ENCODE measurements at regions not wholly inside any gene's neighbourhood (a gene's known extent, or its start where the extent isn't known, plus 50 kb on each side); places are given as distances from the start of the nearest gene placed in this dataset.

DNA sequence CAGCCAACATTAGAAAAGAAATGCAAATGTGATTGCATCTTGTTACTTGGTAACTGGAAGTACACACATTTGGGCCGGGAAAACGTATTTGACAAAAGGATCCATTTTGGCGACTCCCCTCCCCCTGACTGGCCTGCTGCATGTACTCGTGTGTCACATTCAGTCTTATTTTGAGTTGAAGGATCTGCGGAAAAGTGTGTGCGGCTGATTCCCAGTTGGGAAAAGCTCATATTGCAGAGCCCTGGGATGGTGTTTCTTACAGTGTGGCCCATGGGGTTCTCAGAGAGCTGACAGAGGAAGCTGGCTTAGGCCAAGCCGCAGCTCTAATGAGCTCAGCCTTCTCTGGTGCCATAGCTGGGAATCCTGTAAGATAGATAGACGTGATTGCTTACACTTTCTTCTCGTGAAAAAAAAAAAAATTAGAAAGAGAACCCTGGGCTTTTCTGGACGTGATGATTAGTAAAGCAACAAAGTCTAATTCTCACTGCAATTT lies 170.3 kb upstream of the ARGLU1 start:
- no peaks in the 10 kb centered on the region for H3K27me3 ChIP-seq
- peaks cover 30% of the 10 kb centered on the region for H3K9me3 ChIP-seq
- H3K4me1 ChIP-seq = no peaks in the 10 kb centered on the region
- no peak overlapping the region for H3K4me2 ChIP-seq
- no peaks in the 10 kb centered on the region for H4K20me1 ChIP-seq
- no peaks in the 10 kb centered on the region for H3K36me3 ChIP-seq
- H3K4me3 ChIP-seq = no peak overlapping the region
- no peak overlapping the region for H3K27ac ChIP-seq
- no peak for TF ChIP-seq Cebpa-rat (IDR thresholded peaks at IDR 0.05)
- H3K9ac ChIP-seq = no peak overlapping the region

DNA sequence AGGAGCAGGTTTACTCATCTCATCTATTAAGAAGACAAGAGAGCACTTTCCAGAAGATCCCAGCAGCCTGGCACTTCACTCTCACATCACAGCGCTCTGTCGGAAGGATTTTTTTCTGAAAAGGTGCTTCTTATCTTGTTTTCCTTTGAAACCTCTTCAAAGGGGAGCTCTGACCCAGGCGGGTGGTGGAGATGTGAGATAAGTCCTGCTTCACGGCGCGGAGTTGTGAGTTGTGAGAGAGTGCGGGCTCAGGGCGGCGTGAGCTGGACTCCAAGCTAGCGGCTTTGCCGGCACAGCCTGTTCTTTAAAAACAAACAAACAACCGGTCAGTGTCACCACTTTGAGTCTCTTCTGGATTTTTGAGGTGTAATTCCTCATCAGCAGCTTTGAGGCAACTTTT lies 169.0 kb upstream of the ARGLU1 start:
- no peak overlapping the region for H3K4me3 ChIP-seq
- H3K4me2 ChIP-seq = no peak overlapping the region
- no peaks in the 10 kb centered on the region for H3K27me3 ChIP-seq
- TF ChIP-seq Cebpa-rat (IDR thresholded peaks at IDR 0.05) = no peak
- H3K4me1 ChIP-seq = no peaks in the 10 kb centered on the region
- H4K20me1 ChIP-seq = no peaks in the 10 kb centered on the region
- H3K36me3 ChIP-seq = no peaks in the 10 kb centered on the region
- H3K9me3 ChIP-seq = peaks cover 30% of the 10 kb centered on the region
- H3K27ac ChIP-seq = no peak overlapping the region
- H3K9ac ChIP-seq = no peak overlapping the region

DNA sequence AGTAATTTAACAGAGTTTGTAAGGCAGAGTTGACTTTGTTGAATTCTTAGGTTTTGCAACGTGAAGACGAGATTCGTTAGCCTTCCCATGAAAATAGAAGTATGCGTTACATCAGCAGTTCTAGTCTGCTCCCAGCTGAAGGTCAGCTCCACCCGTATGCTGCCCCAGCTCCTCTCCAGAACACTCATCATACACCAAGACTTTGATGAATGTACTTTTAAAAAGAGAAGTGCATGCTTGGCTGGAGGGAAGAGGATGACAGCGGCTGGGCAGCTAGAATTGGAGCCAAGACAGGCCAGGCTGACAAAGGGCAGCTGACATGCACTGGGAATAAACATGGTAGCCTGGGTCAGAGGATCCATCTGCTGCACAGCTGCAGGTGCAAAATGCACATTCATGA lies 166.3 kb upstream of the ARGLU1 start:
- Histone ChIP-seq H3K27me3 (no peaks in the 10 kb centered on the region), H3K4me3 (no peak overlapping the region), H3K36me3 (no peaks in the 10 kb centered on the region), H4K20me1 (no peaks in the 10 kb centered on the region), H3K4me2 (no peak overlapping the region), H3K27ac (no peak overlapping the region), H3K9ac (no peak overlapping the region), H3K9me3 (peaks cover 30% of the 10 kb centered on the region), H3K4me1 (no peaks in the 10 kb centered on the region)
- no peak for TF ChIP-seq Cebpa-rat (IDR thresholded peaks at IDR 0.05)

DNA sequence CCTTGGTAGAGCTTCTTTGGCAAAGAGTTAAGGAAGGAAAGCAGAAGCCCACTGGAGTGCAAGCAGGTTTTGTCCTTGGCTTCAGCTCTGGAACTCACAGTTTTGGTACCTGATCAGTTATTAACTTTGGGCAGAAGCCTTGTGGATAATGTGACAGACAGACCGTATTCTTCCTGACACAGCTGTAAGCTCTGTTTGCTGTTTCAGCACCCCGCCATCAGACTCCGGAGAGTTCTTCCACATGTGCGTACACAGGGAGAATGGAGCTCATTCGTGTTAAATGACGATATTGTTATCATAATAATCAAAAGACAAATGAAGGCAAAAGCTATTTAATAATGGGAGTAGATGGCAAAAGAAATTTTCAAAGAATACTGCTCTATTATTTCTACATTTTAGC lies 155.1 kb upstream of the ARGLU1 start:
- no peak for TF ChIP-seq Cebpa-rat (IDR thresholded peaks at IDR 0.05)
- H3K27ac ChIP-seq = no peak overlapping the region
- H3K4me3 ChIP-seq = no peak overlapping the region
- H3K9ac ChIP-seq = no peak overlapping the region
- H3K4me1 ChIP-seq = peaks cover 9% of the 10 kb centered on the region
- no peaks in the 10 kb centered on the region for H4K20me1 ChIP-seq
- no peaks in the 10 kb centered on the region for H3K27me3 ChIP-seq
- peaks cover 16% of the 10 kb centered on the region for H3K9me3 ChIP-seq
- no peak overlapping the region for H3K4me2 ChIP-seq
- no peaks in the 10 kb centered on the region for H3K36me3 ChIP-seq

DNA sequence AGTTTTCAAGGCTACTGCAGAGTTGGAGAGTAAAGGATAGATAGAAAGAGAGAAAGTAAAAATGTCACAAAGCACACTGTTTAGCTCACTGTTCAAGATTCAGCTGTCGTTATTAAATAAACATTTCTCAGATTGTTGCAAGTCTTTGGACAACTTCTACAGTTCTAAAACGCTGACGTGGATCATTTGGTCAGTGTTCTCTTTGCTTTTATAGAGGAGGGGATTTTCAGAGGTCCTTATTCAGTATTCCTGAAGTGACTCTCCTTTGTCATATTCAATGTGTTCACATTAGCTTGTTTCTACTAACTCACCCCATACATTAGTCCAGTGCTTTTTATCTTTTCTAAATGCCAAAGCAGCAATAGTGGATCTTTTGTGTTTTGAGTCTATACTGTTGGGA lies 154.7 kb upstream of the ARGLU1 start:
- no peak overlapping the region for H3K4me3 ChIP-seq
- no peak overlapping the region for H3K27ac ChIP-seq
- H3K4me2 ChIP-seq = no peak overlapping the region
- H3K27me3 ChIP-seq = no peaks in the 10 kb centered on the region
- no peak for TF ChIP-seq Cebpa-rat (IDR thresholded peaks at IDR 0.05)
- H4K20me1 ChIP-seq = no peaks in the 10 kb centered on the region
- H3K9ac ChIP-seq = no peak overlapping the region
- peaks cover 19% of the 10 kb centered on the region for H3K9me3 ChIP-seq
- no peaks in the 10 kb centered on the region for H3K36me3 ChIP-seq
- peaks cover 9% of the 10 kb centered on the region for H3K4me1 ChIP-seq

DNA sequence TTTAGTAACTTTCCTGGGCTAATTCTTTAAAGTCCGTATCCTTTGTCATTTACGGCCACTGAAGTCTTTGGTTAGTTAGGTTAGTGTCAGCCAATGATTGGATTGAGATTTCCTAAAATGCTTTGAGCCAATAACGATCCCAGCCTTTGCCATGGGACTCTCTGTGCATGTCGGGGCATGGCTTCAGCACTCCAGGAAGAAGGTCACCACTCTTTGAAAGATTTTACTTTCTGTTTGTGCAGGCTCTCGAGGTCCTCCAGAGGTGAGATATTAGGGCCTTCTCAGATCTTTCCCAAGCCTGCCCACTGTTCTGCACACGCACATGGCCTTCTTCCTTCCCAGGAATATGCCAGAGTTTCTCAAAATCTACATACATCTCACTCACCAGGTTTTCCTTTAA lies 153.7 kb upstream of the ARGLU1 start:
- Histone ChIP-seq H3K4me1 (peaks cover 9% of the 10 kb centered on the region), H3K4me3 (no peak overlapping the region), H3K9me3 (peaks cover 24% of the 10 kb centered on the region), H3K9ac (no peak overlapping the region), H3K36me3 (no peaks in the 10 kb centered on the region), H3K27ac (no peak overlapping the region), H3K27me3 (no peaks in the 10 kb centered on the region), H3K4me2 (no peak overlapping the region), H4K20me1 (no peaks in the 10 kb centered on the region)
- no peak for TF ChIP-seq Cebpa-rat (IDR thresholded peaks at IDR 0.05)

DNA sequence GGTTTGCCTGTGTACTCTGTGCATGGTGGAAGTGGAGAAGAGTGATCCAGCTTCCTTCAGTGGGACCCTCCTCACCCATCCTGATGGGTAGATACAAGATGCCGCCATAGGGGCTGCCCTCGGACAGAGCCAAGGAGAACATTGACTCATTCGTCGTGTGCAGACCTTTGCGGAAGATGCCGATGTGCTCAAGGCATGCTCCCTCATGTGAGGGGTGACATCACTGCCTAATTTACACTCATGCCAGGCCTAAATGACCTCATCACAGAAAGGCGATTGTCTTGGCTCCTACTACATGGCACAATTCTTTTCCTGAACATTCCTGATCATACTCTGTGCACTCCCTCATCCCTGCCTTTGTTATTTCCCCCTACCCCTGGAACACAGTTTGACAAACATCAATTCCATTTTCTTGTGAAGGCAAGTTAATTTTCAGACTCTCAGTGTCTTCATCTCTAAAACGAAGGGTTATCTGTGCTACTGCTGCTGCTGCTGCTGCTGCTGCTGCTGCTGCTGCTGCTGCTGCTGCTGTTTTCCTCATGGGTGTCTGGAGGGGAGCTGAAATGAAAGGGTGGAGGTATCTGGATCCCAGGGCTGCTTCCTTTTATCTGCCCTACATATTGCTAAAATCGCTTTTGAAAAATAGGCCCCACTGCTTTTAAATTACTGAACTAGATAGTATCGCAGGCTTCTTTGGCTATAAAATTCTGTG lies 146.5 kb upstream of the ARGLU1 start:
- TF ChIP-seq Cebpa-rat (IDR thresholded peaks at IDR 0.05) = no peak

DNA sequence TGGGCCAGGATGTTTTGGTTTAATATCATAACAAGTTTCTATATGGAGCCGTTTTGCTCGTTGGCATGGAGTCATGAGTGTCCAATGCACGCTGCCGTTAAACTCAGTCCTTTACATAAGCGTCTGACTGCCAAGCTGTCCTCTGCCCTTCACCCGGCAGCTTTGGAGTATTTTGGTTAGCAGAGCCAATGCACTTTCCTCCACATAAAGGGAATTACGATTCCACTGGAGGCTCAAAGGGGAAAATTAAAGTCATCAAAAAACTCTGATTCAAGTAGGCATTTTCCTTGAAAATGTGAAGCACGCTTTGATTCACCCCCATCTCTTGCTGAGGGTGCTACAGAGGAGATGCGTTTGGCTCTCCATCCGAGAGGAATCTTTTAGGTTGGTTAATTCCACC lies 144.4 kb upstream of the ARGLU1 start:
- Histone ChIP-seq H4K20me1 (no peaks in the 10 kb centered on the region), H3K4me1 (no peaks in the 10 kb centered on the region), H3K27me3 (no peaks in the 10 kb centered on the region), H3K4me3 (no peak overlapping the region), H3K4me2 (no peak overlapping the region), H3K9ac (no peak overlapping the region), H3K36me3 (no peaks in the 10 kb centered on the region), H3K27ac (no peak overlapping the region), H3K9me3 (0 out of 2 replicates have a peak, but pooled peaks cover 2% of the 10 kb centered on the region)
- no peak for TF ChIP-seq Cebpa-rat (IDR thresholded peaks at IDR 0.05)

More for the DNA sequence above, 146.5 kb upstream of the ARGLU1 start:
- Histone ChIP-seq H4K20me1 (no peaks in the 10 kb centered on the region), H3K9ac (no peak overlapping the region), H3K4me3 (no peak overlapping the region), H3K27ac (no peak overlapping the region), H3K36me3 (no peaks in the 10 kb centered on the region), H3K9me3 (peaks cover 11% of the 10 kb centered on the region), H3K4me1 (no peaks in the 10 kb centered on the region), H3K4me2 (no peak overlapping the region), H3K27me3 (no peaks in the 10 kb centered on the region)

DNA sequence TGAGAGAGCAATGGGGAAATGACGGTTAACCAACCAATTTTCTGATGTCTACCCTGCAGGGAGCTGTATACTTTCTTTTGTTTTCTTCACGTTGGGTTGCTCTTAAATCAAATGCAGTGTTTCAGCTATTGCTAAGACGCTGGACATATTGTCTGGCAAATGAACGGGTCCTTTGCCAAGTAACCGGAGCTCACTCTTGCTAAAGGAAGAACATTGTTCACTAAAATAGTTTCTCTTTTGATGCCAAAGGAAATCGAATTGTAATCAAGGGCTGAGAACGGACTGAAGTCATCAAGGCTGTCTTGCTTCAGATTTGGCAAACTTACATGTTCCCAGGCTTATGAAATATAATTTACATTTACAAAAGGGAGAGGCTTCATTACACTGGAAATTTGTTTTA lies 142.3 kb upstream of the ARGLU1 start:
- H3K27me3 ChIP-seq = no peaks in the 10 kb centered on the region
- TF ChIP-seq Cebpa-rat (IDR thresholded peaks at IDR 0.05) = no peak
- H3K4me3 ChIP-seq = no peak overlapping the region
- H3K9ac ChIP-seq = no peak overlapping the region
- no peaks in the 10 kb centered on the region for H4K20me1 ChIP-seq
- H3K27ac ChIP-seq = no peak overlapping the region
- no peak overlapping the region for H3K4me2 ChIP-seq
- no peaks in the 10 kb centered on the region for H3K9me3 ChIP-seq
- H3K4me1 ChIP-seq = no peaks in the 10 kb centered on the region
- H3K36me3 ChIP-seq = no peaks in the 10 kb centered on the region

DNA sequence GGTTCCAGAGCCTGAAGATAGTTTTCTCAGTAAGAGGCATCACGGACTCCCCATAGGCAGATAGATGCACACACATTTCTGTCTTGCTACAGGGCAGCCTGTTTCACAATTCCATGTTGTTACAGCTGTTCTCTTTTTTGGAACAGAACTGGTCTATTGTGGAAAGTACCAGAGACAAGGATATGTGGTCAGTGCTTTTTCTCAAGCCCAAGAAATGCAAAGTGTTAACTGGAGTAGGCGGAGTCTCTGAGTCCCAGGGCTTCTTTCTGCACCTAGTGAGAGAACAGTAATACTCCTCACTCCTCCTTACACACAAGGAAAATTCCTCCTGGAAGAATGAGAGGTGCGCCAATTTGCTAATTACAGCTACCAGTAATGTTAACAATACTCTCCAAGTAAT lies 141.6 kb upstream of the ARGLU1 start:
- TF ChIP-seq Cebpa-rat (IDR thresholded peaks at IDR 0.05) = no peak
- no peaks in the 10 kb centered on the region for H3K4me1 ChIP-seq

More for the DNA sequence above, 141.6 kb upstream of the ARGLU1 start:
- no peak overlapping the region for H3K4me3 ChIP-seq
- H3K27me3 ChIP-seq = no peaks in the 10 kb centered on the region
- H3K27ac ChIP-seq = no peak overlapping the region
- no peaks in the 10 kb centered on the region for H3K9me3 ChIP-seq
- no peaks in the 10 kb centered on the region for H3K36me3 ChIP-seq
- H3K4me2 ChIP-seq = no peak overlapping the region
- H4K20me1 ChIP-seq = no peaks in the 10 kb centered on the region
- no peak overlapping the region for H3K9ac ChIP-seq
